H1 (cell line): ENCODE measurements at regions not wholly inside any gene's neighbourhood (a gene's known extent, or its start where the extent isn't known, plus 50 kb on each side); places are given as distances from the start of the nearest gene placed in this dataset.

Experiments used
- CBX8 ChIP-seq: fragments of 300-800, 300-1000 bp; sonication (generic); IDR thresholded peaks from 2 replicates; pipeline ENCODE4 v1.7.1; 2016; ENCODE audit warnings: low read depth, low read length, borderline replicate concordance
- GABPA ChIP-seq: IDR thresholded peaks from 2 replicates; pipeline ENCODE4 v1.6.1; 2011; ENCODE audit warnings: mild to moderate bottlenecking, low read length, moderate library complexity, borderline replicate concordance; ENCODE audit not compliant: insufficient read depth
- JUN ChIP-seq: IDR thresholded peaks from 2 replicates; pipeline ENCODE4 v1.6.1; 2011; ENCODE audit warnings: low read depth, mild to moderate bottlenecking, improper control_type of control experiment, low read length
- SRF ChIP-seq: IDR thresholded peaks from 2 replicates; pipeline ENCODE4 v1.6.1; 2011; ENCODE audit warnings: mild to moderate bottlenecking, low read depth, low read length, moderate library complexity
- TBP ChIP-seq: IDR thresholded peaks from 2 replicates; pipeline ENCODE4 v1.6.1; 2011; ENCODE audit warnings: low read depth, low read length, improper control_type of control experiment
- TF ChIP-seq, protein P1 (sequence below): fragments of 300-600 bp; sonication (generic); IDR thresholded peaks from 2 replicates; pipeline ENCODE4 v1.7.1; 2012; ENCODE audit warnings: low read length, moderate library complexity, mild to moderate bottlenecking, inconsistent platforms; ENCODE audit not compliant: insufficient replicate concordance

DNA sequence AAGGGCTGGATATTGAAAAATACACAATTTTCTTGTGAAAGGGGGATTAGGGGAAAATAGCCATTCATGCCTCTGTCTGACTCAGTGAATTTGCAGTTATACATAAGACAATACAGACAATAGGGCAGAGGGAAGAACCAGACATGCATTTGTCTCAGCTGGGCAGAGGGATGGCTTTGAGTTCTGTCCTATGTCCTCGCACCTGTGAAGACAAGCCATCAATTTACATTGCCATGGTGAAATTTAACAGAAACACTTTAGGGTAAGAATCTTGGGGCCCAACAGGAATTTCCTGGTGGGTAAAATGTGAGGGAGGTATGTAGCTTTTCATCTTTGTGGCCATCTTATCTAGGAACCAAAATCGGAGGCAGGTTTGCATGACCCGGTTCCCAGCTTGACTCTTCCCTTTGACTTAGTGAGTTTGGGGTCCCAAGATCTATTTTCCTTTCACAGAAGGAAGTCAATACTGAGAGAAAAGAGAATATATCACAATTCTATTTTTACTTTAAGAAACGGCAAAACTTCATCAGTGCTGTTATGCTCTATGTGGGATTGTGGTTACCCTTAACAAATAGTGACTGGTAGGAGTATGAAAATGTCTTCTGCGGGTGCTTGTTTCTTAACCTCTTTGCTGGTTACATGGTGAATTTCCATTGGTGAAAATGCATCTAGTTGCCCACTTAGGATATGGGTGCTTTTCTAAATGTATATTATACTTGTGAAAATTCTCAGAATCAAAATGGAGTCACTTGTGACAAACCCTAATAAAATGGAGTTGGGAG is 221.8 kb downstream of the SPP2 start (continued):
- TF ChIP-seq, protein P1, sequence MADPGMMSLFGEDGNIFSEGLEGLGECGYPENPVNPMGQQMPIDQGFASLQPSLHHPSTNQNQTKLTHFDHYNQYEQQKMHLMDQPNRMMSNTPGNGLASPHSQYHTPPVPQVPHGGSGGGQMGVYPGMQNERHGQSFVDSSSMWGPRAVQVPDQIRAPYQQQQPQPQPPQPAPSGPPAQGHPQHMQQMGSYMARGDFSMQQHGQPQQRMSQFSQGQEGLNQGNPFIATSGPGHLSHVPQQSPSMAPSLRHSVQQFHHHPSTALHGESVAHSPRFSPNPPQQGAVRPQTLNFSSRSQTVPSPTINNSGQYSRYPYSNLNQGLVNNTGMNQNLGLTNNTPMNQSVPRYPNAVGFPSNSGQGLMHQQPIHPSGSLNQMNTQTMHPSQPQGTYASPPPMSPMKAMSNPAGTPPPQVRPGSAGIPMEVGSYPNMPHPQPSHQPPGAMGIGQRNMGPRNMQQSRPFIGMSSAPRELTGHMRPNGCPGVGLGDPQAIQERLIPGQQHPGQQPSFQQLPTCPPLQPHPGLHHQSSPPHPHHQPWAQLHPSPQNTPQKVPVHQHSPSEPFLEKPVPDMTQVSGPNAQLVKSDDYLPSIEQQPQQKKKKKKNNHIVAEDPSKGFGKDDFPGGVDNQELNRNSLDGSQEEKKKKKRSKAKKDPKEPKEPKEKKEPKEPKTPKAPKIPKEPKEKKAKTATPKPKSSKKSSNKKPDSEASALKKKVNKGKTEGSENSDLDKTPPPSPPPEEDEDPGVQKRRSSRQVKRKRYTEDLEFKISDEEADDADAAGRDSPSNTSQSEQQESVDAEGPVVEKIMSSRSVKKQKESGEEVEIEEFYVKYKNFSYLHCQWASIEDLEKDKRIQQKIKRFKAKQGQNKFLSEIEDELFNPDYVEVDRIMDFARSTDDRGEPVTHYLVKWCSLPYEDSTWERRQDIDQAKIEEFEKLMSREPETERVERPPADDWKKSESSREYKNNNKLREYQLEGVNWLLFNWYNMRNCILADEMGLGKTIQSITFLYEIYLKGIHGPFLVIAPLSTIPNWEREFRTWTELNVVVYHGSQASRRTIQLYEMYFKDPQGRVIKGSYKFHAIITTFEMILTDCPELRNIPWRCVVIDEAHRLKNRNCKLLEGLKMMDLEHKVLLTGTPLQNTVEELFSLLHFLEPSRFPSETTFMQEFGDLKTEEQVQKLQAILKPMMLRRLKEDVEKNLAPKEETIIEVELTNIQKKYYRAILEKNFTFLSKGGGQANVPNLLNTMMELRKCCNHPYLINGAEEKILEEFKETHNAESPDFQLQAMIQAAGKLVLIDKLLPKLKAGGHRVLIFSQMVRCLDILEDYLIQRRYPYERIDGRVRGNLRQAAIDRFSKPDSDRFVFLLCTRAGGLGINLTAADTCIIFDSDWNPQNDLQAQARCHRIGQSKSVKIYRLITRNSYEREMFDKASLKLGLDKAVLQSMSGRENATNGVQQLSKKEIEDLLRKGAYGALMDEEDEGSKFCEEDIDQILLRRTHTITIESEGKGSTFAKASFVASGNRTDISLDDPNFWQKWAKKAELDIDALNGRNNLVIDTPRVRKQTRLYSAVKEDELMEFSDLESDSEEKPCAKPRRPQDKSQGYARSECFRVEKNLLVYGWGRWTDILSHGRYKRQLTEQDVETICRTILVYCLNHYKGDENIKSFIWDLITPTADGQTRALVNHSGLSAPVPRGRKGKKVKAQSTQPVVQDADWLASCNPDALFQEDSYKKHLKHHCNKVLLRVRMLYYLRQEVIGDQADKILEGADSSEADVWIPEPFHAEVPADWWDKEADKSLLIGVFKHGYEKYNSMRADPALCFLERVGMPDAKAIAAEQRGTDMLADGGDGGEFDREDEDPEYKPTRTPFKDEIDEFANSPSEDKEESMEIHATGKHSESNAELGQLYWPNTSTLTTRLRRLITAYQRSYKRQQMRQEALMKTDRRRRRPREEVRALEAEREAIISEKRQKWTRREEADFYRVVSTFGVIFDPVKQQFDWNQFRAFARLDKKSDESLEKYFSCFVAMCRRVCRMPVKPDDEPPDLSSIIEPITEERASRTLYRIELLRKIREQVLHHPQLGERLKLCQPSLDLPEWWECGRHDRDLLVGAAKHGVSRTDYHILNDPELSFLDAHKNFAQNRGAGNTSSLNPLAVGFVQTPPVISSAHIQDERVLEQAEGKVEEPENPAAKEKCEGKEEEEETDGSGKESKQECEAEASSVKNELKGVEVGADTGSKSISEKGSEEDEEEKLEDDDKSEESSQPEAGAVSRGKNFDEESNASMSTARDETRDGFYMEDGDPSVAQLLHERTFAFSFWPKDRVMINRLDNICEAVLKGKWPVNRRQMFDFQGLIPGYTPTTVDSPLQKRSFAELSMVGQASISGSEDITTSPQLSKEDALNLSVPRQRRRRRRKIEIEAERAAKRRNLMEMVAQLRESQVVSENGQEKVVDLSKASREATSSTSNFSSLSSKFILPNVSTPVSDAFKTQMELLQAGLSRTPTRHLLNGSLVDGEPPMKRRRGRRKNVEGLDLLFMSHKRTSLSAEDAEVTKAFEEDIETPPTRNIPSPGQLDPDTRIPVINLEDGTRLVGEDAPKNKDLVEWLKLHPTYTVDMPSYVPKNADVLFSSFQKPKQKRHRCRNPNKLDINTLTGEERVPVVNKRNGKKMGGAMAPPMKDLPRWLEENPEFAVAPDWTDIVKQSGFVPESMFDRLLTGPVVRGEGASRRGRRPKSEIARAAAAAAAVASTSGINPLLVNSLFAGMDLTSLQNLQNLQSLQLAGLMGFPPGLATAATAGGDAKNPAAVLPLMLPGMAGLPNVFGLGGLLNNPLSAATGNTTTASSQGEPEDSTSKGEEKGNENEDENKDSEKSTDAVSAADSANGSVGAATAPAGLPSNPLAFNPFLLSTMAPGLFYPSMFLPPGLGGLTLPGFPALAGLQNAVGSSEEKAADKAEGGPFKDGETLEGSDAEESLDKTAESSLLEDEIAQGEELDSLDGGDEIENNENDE = no peak
- TF ChIP-seq JUN = no peak
- no peak for TF ChIP-seq GABPA
- TF ChIP-seq SRF = no peak
- TF ChIP-seq TBP = no peak
- no peak for TF ChIP-seq CBX8
